Non-pigmented ciliary epithelial cell (primary cell): ENCODE measurements at regions not wholly inside any gene's neighbourhood (a gene's known extent, or its start where the extent isn't known, plus 50 kb on each side); places are given as distances from the start of the nearest gene placed in this dataset.
"Not testable (repeated sequence)": the region's sequence is repeated elsewhere in the genome, so short reads cannot be mapped to it uniquely, and the experiment has no call there.

Experiments used
- DNase-seq: peaks from one replicate; pipeline ENCODE4 v3.0.0-alpha.2; 2010; ENCODE audit warnings: low read depth

DNA sequence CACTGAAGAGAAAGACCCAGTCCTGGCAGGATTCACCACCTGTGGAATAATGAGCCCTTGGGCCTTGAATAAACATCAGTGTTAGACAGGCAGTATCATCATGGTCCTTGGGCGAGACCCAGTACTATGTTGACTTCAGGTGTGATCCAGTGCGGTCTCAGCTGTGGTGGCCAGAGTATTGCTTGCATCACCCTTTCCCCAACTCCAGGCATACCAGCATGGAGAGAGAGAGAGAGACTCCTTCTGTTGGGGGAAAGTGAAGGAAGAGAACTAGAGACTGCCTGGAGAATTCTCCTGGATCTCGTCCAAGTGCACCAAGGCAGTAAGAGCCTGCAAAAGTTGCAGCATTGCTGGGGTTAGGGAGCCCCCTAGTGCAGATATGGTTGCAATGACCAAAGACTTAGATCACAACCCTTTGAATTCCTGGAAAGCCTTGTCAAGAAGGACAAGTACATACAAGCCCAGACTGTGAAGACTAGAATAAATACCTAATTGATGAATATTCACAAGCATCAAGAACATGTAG lies 61.1 kb upstream of the VAMP7 start:
- DNase-seq = peak; percentile 56

GRCh38 chrX:155819525-155819924 lies 61.6 kb upstream of the VAMP7 start:
- DNase-seq = no peak

GRCh38 chrX:155814391-155814790 lies 66.8 kb upstream of the VAMP7 start:
- not testable (repeated sequence) for DNase-seq

DNA sequence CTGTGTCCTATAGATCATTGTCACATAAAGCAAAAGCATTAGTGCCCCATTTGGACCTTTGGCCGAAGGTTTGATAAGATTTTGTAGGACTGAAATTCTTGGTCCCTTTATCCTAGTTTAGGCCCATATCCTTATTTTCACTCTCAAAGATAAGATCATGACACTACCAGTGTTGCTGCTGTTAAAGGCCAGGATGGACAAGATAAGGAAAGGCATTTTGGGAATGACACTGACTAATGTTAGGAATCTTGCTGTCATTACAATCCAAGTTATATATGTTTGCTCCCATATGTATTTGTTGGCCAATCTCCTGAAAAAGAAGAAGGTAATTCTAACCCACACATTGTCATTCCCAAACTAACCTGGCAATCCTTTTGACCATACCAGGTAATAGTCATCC lies 101.3 kb upstream of the VAMP7 start:
- DNase-seq = no peak

GRCh38 chrX:155778844-155779553 lies 102.1 kb upstream of the VAMP7 start:
- no peak for DNase-seq

- no peak for DNase-seq
Observed at GRCh38 chrX:155774387-155774786, 106.8 kb upstream of the VAMP7 start.

GRCh38 chrX:155767876-155768769 lies 113.0 kb upstream of the VAMP7 start:
- no peak for DNase-seq

GRCh38 chrX:155767051-155767875 lies 113.9 kb upstream of the VAMP7 start:
- peak; percentile 45 for DNase-seq

GRCh38 chrX:155766321-155766720 lies 114.8 kb upstream of the VAMP7 start:
- DNase-seq = no peak

- DNase-seq = no peak
Observed at GRCh38 chrX:155761185-155761584, 120.0 kb upstream of the VAMP7 start.

DNA sequence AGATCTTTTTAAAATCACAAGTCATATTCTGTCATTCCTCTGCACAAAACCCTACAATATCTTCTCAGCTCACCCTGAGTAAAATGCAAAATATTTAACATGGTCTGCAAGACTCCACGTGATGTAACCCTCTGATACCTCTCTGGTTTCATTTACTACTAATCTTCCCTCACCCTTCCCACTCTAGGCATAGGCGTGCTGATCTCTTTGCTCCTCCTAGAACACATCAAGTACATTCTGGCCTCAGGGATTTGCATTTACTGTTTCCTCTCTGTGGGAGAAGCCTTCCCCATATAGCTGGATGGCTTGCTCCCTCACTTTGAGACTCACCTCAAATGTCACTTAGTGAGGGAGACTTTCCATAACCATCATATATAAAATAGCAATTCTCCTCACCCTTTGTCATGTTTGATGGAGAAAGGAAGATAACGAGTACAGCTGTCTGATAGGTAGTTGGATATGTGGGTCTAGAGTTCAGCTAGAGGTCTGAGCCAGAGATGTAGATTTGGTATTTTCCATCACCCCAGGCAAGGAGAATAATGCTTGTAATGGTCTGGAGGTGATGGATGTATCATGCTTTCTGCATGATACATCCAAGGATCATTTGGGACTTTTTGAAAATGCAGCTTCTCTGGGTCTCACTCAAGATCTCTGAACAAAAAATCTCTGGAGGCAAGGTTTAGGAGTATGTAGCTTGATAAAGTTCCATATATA lies 123.9 kb upstream of the VAMP7 start:
- no peak for DNase-seq

GRCh38 chrX:155755706-155756337 lies 125.3 kb upstream of the VAMP7 start:
- no peak for DNase-seq

- DNase-seq = no peak
Observed at GRCh38 chrX:155751131-155751530, 130.0 kb upstream of the VAMP7 start.

- DNase-seq = no peak
Observed at GRCh38 chrX:155747520-155747919, 133.6 kb upstream of the VAMP7 start.

- DNase-seq = no peak
Observed at GRCh38 chrX:155745792-155746191, 133.0 kb upstream of the TMLHE start.

DNA sequence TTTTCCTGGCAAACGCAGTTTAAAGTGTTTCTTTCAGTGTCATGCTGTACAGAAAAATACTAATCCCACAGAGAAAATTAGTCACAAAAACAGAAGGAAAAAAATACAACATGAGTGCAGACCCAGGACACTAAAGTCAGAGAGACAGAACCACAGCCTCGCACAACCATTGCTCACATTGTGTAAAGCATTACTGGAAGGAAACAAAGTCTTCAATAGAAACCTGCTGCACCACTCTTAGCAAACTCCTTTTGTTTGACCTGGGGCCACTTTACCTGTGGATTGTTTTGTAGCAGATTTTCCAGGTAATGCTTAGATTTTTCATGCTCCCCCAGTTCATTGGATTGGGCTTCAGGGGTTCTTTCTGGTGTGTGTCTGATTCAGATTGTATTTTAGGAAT lies 131.8 kb upstream of the TMLHE start:
- DNase-seq = no peak

GRCh38 chrX:155728335-155728734 lies 115.6 kb upstream of the TMLHE start:
- not testable (repeated sequence) for DNase-seq

- DNase-seq = no peak
Observed at GRCh38 chrX:155718972-155719586, 106.3 kb upstream of the TMLHE start.

DNA sequence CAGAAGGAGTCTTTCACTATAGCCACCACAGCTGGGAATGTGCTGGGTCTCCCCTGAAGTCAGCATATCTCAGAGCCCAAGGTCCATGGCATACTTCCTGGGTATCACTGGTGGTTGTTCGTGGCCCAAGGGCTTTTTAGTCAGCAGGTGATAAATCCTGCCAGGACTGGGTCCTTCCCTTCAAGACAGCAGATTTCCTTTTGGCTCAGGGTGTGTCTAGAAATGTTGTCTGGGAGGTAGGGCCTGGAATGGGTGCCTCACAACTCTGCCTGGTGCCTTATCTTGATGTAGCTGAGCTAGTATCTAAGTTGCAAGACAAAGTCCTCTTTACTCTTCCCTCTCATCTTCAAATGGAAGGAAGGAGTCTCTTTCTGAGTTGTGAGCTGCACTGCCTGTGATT lies 102.4 kb upstream of the TMLHE start:
- DNase-seq = no peak

- DNase-seq = no peak
Observed at GRCh38 chrX:155695419-155695818, 82.7 kb upstream of the TMLHE start.

DNA sequence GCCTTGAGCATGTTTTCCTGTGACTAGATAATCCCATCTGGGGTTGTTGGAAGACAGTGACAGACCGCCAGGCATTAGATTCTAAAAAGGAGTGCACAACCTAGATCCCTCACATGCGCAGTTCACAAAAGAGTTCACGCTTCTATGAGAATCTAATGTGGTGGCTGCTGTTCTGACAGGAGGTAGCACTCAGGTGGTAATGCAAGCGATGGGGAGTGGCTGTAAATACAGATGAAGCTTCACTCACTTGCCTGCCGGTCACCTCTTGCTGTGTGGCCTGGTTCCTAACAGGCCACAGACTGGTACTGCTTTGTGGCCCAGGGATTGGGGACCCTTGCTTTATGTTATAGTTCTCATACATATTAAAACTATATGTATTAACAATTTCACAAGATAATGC lies 81.9 kb upstream of the TMLHE start:
- DNase-seq = no peak
